ENCODE measurements at regions not wholly inside any gene's neighbourhood (a gene's known extent, or its start where the extent isn't known, plus 50 kb on each side); places are given as distances from the start of the nearest gene placed in this dataset.

DNA sequence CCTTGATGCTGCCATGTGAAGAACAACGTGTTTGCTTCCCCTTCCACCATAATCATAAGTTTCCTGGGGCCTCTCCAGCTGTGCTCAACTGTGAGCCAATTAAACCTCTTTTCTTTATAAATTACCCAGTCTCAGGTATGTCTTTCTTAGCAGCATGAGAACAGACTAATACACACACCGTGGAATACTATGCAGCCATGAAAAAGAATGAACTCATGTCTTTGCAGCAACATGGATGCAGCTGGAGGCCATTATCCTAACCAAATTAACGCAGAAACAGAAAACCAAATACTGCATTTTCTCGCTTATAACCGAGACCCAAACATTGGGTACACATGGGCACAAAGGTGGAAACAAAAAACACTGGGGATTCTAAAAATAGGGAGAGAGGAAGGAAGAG lies 286.7 kb upstream of the MINDY3 start:
- H3K36me3 ChIP-seq (ENCODE audit: insufficient read depth, low read length): no peaks in the 10 kb centered on the region
- H3K9ac ChIP-seq (ENCODE audit: low read length): no peak overlapping the region
- no peaks in the 10 kb centered on the region for H3F3A ChIP-seq (ENCODE audit: insufficient read depth, low read length, poor library complexity, severe bottlenecking)
- H3K9me3 ChIP-seq (ENCODE audit: low read length): no peaks in the 10 kb centered on the region
- no peak overlapping the region for H3K27ac ChIP-seq (ENCODE audit: low read length)
- TF ChIP-seq, protein P1, sequence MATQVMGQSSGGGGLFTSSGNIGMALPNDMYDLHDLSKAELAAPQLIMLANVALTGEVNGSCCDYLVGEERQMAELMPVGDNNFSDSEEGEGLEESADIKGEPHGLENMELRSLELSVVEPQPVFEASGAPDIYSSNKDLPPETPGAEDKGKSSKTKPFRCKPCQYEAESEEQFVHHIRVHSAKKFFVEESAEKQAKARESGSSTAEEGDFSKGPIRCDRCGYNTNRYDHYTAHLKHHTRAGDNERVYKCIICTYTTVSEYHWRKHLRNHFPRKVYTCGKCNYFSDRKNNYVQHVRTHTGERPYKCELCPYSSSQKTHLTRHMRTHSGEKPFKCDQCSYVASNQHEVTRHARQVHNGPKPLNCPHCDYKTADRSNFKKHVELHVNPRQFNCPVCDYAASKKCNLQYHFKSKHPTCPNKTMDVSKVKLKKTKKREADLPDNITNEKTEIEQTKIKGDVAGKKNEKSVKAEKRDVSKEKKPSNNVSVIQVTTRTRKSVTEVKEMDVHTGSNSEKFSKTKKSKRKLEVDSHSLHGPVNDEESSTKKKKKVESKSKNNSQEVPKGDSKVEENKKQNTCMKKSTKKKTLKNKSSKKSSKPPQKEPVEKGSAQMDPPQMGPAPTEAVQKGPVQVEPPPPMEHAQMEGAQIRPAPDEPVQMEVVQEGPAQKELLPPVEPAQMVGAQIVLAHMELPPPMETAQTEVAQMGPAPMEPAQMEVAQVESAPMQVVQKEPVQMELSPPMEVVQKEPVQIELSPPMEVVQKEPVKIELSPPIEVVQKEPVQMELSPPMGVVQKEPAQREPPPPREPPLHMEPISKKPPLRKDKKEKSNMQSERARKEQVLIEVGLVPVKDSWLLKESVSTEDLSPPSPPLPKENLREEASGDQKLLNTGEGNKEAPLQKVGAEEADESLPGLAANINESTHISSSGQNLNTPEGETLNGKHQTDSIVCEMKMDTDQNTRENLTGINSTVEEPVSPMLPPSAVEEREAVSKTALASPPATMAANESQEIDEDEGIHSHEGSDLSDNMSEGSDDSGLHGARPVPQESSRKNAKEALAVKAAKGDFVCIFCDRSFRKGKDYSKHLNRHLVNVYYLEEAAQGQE (IDR thresholded peaks at IDR 0.05; ENCODE audit: borderline replicate concordance): no peak
- TF ChIP-seq RAD21 (conservative IDR thresholded peaks at IDR 0.05) (no peak), EZH2 (IDR thresholded peaks at IDR 0.05; ENCODE audit: borderline replicate concordance, insufficient read depth, low read length, poor library complexity, severe bottlenecking) (no peak), EP300 (conservative IDR thresholded peaks at IDR 0.05; ENCODE audit: poor library complexity, severe bottlenecking) (no peak), POLR2AphosphoS5 (IDR thresholded peaks at IDR 0.05) (no peak), MXI1 (conservative IDR thresholded peaks at IDR 0.05; ENCODE audit: poor library complexity, severe bottlenecking) (no peak)
- TF ChIP-seq, protein P2, sequence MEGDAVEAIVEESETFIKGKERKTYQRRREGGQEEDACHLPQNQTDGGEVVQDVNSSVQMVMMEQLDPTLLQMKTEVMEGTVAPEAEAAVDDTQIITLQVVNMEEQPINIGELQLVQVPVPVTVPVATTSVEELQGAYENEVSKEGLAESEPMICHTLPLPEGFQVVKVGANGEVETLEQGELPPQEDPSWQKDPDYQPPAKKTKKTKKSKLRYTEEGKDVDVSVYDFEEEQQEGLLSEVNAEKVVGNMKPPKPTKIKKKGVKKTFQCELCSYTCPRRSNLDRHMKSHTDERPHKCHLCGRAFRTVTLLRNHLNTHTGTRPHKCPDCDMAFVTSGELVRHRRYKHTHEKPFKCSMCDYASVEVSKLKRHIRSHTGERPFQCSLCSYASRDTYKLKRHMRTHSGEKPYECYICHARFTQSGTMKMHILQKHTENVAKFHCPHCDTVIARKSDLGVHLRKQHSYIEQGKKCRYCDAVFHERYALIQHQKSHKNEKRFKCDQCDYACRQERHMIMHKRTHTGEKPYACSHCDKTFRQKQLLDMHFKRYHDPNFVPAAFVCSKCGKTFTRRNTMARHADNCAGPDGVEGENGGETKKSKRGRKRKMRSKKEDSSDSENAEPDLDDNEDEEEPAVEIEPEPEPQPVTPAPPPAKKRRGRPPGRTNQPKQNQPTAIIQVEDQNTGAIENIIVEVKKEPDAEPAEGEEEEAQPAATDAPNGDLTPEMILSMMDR (IDR thresholded peaks at IDR 0.05; ENCODE audit: poor library complexity, severe bottlenecking): no peak
- H3K27me3 ChIP-seq (ENCODE audit: insufficient read depth, low read depth, low read length): no peaks in the 10 kb centered on the region
- no peaks in the 10 kb centered on the region for H4K20me1 ChIP-seq (ENCODE audit: insufficient read depth)
- no peaks in the 10 kb centered on the region for H3K79me2 ChIP-seq (replicated peaks; ENCODE audit: insufficient read depth, low read length)
- no peaks in the 10 kb centered on the region for H3K9me2 ChIP-seq (ENCODE audit: insufficient read depth, low read length)
- H3K4me2 ChIP-seq (ENCODE audit: low read length): no peak overlapping the region
- H2AFZ ChIP-seq (ENCODE audit: low read depth, low read length): no peak overlapping the region
- H3K4me3 ChIP-seq (ENCODE audit: low read length): no peak overlapping the region

DNA sequence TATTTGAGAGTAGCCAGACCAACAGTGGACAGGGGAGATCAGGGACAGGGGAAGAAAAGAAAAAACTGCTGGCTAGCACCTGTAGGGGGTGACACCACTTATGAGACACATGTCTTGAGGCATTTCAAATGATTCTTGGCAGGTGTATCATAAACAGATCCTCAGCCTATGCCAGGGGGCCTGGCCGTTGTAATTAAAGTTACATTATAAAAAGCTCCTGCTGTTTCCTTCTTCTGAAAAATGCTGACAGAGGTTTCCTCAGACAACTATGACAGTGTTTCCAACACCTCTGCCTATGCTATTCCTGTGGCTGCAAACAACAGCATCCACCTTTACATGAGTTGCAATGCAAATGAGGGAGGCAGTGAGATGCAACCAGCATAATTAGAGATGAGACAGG lies 281.0 kb upstream of the PTER start:
- Histone ChIP-seq H3F3A (ENCODE audit: insufficient read depth, low read length, poor library complexity, severe bottlenecking) (no peaks in the 10 kb centered on the region), H3K9me2 (ENCODE audit: insufficient read depth, low read length) (no peaks in the 10 kb centered on the region), H3K4me3 (ENCODE audit: low read length) (no peak overlapping the region), H3K27me3 (ENCODE audit: insufficient read depth, low read depth, low read length) (no peaks in the 10 kb centered on the region), H3K4me2 (ENCODE audit: low read length) (no peak overlapping the region), H3K79me2 (replicated peaks; ENCODE audit: insufficient read depth, low read length) (no peaks in the 10 kb centered on the region), H3K9ac (ENCODE audit: low read length) (no peak overlapping the region), H2AFZ (ENCODE audit: low read depth, low read length) (no peak overlapping the region), H3K27ac (ENCODE audit: low read length) (no peak overlapping the region), H3K36me3 (ENCODE audit: insufficient read depth, low read length) (no peaks in the 10 kb centered on the region), H4K20me1 (ENCODE audit: insufficient read depth) (no peaks in the 10 kb centered on the region), H3K9me3 (ENCODE audit: low read length) (no peaks in the 10 kb centered on the region)
- TF ChIP-seq, protein P2 (IDR thresholded peaks at IDR 0.05; ENCODE audit: poor library complexity, severe bottlenecking): peak; percentile 42
- TF ChIP-seq POLR2AphosphoS5 (IDR thresholded peaks at IDR 0.05) (no peak), EP300 (conservative IDR thresholded peaks at IDR 0.05; ENCODE audit: poor library complexity, severe bottlenecking) (peak; percentile 51)
